WTC11 (cell line): ENCODE measurements at regions not wholly inside any gene's neighbourhood (a gene's known extent, or its start where the extent isn't known, plus 50 kb on each side); places are given as distances from the start of the nearest gene placed in this dataset.

Source experiments
- ATAC-seq: fragments of 200-7000 bp; cut with Tn5 transposase; 2 replicates; pipeline ENCODE4 v1.10.0; 2021; ENCODE audit warnings: mild to moderate bottlenecking, moderate library complexity
- CTCF ChIA-PET: fragments of 300-600 bp; sonication (Branson Sonifier 250); formaldehyde crosslinking; loops from one replicate; lab custom pipeline; 2021; ENCODE audit warnings: antibody characterized with exemption; lab: Charles Lee
- POLR2A ChIA-PET: fragments of 350-600 bp; sonication (Branson Sonifier 250); formaldehyde crosslinking; loops from one replicate; lab custom pipeline; 2021; ENCODE audit warnings: antibody characterized with exemption; lab: Charles Lee
- DNase-seq: peaks from one replicate; pipeline ENCODE4 v3.0.0; 2021; ENCODE audit warnings: low spot score
- H3K27ac Mint-ChIP-seq: 2 replicates; pipeline ENCODE4 v1.8.0; 2021; ENCODE audit warnings: mixed read lengths
- H3K27me3 Mint-ChIP-seq: 2 replicates; pipeline ENCODE4 v1.8.0; 2021; ENCODE audit warnings: low read depth, mild to moderate bottlenecking, moderate library complexity, mixed read lengths
- H3K36me3 Mint-ChIP-seq: 2 replicates; pipeline ENCODE4 v1.8.0; 2021; ENCODE audit warnings: mixed read lengths
- H3K4me1 Mint-ChIP-seq: 2 replicates; pipeline ENCODE4 v1.8.0; 2022; ENCODE audit warnings: mixed read lengths
- H3K4me3 Mint-ChIP-seq: 2 replicates; pipeline ENCODE4 v1.8.0; 2021; ENCODE audit warnings: mild to moderate bottlenecking, moderate library complexity, mixed read lengths
- H3K9me3 Mint-ChIP-seq: 2 replicates; pipeline ENCODE4 v1.8.0; 2021; ENCODE audit warnings: mixed read lengths
- AFF4 ChIP-seq: sonication (generic); formaldehyde crosslinking; IDR thresholded peaks from 2 replicates; pipeline ENCODE4 v1.8.1; 2023; ENCODE audit warnings: mild to moderate bottlenecking, missing genetic modification reagents, borderline replicate concordance
- ATF1 ChIP-seq: sonication (generic); formaldehyde crosslinking; IDR thresholded peaks from 2 replicates; pipeline ENCODE4 v1.8.1; 2023; ENCODE audit warnings: mild to moderate bottlenecking, moderate library complexity, missing genetic modification reagents
- ELF4 ChIP-seq: sonication (generic); formaldehyde crosslinking; IDR thresholded peaks from 2 replicates; pipeline ENCODE4 v1.8.1; 2022; ENCODE audit warnings: low read depth, mild to moderate bottlenecking, moderate library complexity, missing genetic modification reagents
- ETV6 ChIP-seq: sonication (generic); formaldehyde crosslinking; IDR thresholded peaks from 2 replicates; pipeline ENCODE4 v1.8.1; 2022; ENCODE audit warnings: mild to moderate bottlenecking, missing genetic modification reagents
- FOXK1 ChIP-seq: sonication (generic); formaldehyde crosslinking; IDR thresholded peaks from 2 replicates; pipeline ENCODE4 v1.8.0; 2022; ENCODE audit warnings: mild to moderate bottlenecking, moderate library complexity, missing genetic modification reagents
- FOXP1 ChIP-seq: sonication (generic); formaldehyde crosslinking; IDR thresholded peaks from 2 replicates; pipeline ENCODE4 v1.8.0; 2022; ENCODE audit warnings: missing genetic modification reagents, mild to moderate bottlenecking, moderate library complexity, borderline replicate concordance
- MAX ChIP-seq: sonication (generic); formaldehyde crosslinking; IDR thresholded peaks from 2 replicates; pipeline ENCODE4 v1.8.0; 2022; ENCODE audit warnings: mild to moderate bottlenecking, missing genetic modification reagents
- NFYB ChIP-seq: sonication (generic); formaldehyde crosslinking; conservative IDR thresholded peaks from 2 replicates; pipeline ENCODE4 v1.8.0; 2022; ENCODE audit warnings: low read depth, missing genetic modification reagents
- OVOL2 ChIP-seq: fragments of 250-450 bp; sonication (Bioruptor Pico); IDR thresholded peaks from 2 replicates; pipeline ENCODE4 v1.9.0; 2021; ENCODE audit warnings: mild to moderate bottlenecking, borderline replicate concordance
- PRRX2 ChIP-seq: fragments of 250-450 bp; sonication (Bioruptor Pico); IDR thresholded peaks from 2 replicates; pipeline ENCODE4 v1.8.0; 2021; ENCODE audit warnings: mild to moderate bottlenecking
- SP1 ChIP-seq: sonication (generic); formaldehyde crosslinking; conservative IDR thresholded peaks from 2 replicates; pipeline ENCODE4 v1.8.1; 2022; ENCODE audit warnings: missing genetic modification reagents
- TCF7 ChIP-seq: sonication (generic); formaldehyde crosslinking; IDR thresholded peaks from 2 replicates; pipeline ENCODE4 v1.8.0; 2022; ENCODE audit warnings: mild to moderate bottlenecking, low read depth, missing genetic modification reagents, moderate library complexity
- TEAD1 ChIP-seq: sonication (generic); formaldehyde crosslinking; IDR thresholded peaks from 2 replicates; pipeline ENCODE4 v1.8.0; 2022; ENCODE audit warnings: mild to moderate bottlenecking, missing genetic modification reagents
- TP53 ChIP-seq: sonication (generic); formaldehyde crosslinking; IDR thresholded peaks from 2 replicates; pipeline ENCODE4 v1.8.1; 2023; ENCODE audit warnings: mild to moderate bottlenecking, missing genetic modification reagents
- ZBTB21 ChIP-seq: sonication (generic); formaldehyde crosslinking; IDR thresholded peaks from 2 replicates; pipeline ENCODE4 v1.8.1; 2023; ENCODE audit warnings: mild to moderate bottlenecking, missing genetic modification reagents, borderline replicate concordance
- ZNF121 ChIP-seq: sonication (generic); formaldehyde crosslinking; IDR thresholded peaks from 2 replicates; pipeline ENCODE4 v1.8.0; 2023; ENCODE audit warnings: missing genetic modification reagents
- ZNF219 ChIP-seq: sonication (generic); formaldehyde crosslinking; IDR thresholded peaks from 2 replicates; pipeline ENCODE4 v1.8.0; 2023; ENCODE audit warnings: missing genetic modification reagents, mild to moderate bottlenecking, borderline replicate concordance
- ZNF317 ChIP-seq: sonication (generic); formaldehyde crosslinking; IDR thresholded peaks from 2 replicates; pipeline ENCODE4 v1.8.1; 2023; ENCODE audit warnings: low read depth, mild to moderate bottlenecking, moderate library complexity, missing genetic modification reagents, borderline replicate concordance
- ZNF396 ChIP-seq: fragments of 250-450 bp; sonication (Bioruptor Pico); IDR thresholded peaks from 2 replicates; pipeline ENCODE4 v1.8.0; 2021; ENCODE audit warnings: mild to moderate bottlenecking, moderate library complexity, borderline replicate concordance
- ZNF671 ChIP-seq: fragments of 250-450 bp; sonication (Bioruptor Pico); IDR thresholded peaks from 2 replicates; pipeline ENCODE4 v1.8.0; 2021; ENCODE audit warnings: mild to moderate bottlenecking
- TF ChIP-seq, protein P1 (sequence below): sonication (generic); formaldehyde crosslinking; IDR thresholded peaks from 2 replicates; pipeline ENCODE4 v1.8.1; 2022; ENCODE audit warnings: mild to moderate bottlenecking, moderate library complexity, missing genetic modification reagents
- TF ChIP-seq, protein P2 (sequence below): sonication (generic); formaldehyde crosslinking; IDR thresholded peaks from 2 replicates; pipeline ENCODE4 v1.8.0; 2023; ENCODE audit warnings: mild to moderate bottlenecking, missing genetic modification reagents
- TF ChIP-seq, protein P3 (sequence below): sonication (generic); formaldehyde crosslinking; conservative IDR thresholded peaks from 2 replicates; pipeline ENCODE4 v1.8.1; 2023; ENCODE audit warnings: mild to moderate bottlenecking, low read depth, missing genetic modification reagents, moderate library complexity
- TF ChIP-seq, protein P4 (sequence below): fragments of 250-450 bp; sonication (Bioruptor Pico); conservative IDR thresholded peaks from 2 replicates; pipeline ENCODE4 v1.9.0; 2021; ENCODE audit warnings: mild to moderate bottlenecking

DNA sequence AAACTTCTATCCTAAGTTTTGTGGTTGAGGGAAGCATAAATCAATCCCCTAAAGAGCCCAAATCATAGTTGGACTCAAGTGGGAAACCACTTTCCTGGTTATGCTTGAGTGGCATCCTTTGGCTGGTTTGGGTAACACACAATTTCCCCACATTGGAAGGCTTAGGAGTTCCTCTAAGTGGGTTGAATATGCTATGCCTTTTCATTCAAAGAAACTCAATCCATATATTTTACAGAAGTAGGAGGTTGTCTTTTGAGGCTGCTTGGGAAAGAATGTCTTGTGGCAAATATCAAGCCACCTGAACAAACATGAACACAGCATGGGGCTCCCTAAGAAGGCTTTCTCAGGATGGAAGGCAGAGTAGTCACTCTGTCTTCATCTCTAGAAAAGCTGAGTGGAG is 121.1 kb downstream of the SPATA31D1 start (continued):
- TF ChIP-seq ELF4 (CRISPR knock-in tag) (no peak), MAX (CRISPR knock-in tag) (no peak), FOXK1 (no peak), ZNF671 (CRISPR knock-in tag) (no peak), ATF1 (no peak), OVOL2 (CRISPR knock-in tag) (no peak)

- no peaks in the 10 kb centered on the region for H3K27me3 Mint-ChIP-seq
- no peak overlapping the region for H3K4me3 Mint-ChIP-seq
- no peaks in the 10 kb centered on the region for H3K36me3 Mint-ChIP-seq
- DNase-seq (no peak), ATAC-seq (no peak)
- no peak for TF ChIP-seq ZNF121 (CRISPR knock-in tag)
- no peak for TF ChIP-seq OVOL2 (CRISPR knock-in tag)
- no peak for TF ChIP-seq ETV6
- no peak for TF ChIP-seq NFYB (CRISPR knock-in tag)
- no peak for TF ChIP-seq AFF4 (CRISPR knock-in tag)
- TF ChIP-seq PRRX2 (CRISPR knock-in tag) = no peak
- no peak for TF ChIP-seq ZNF317 (CRISPR knock-in tag)
- TF ChIP-seq ATF1 = no peak
- no peak for TF ChIP-seq SP1 (CRISPR knock-in tag)
- no peak for TF ChIP-seq FOXP1 (CRISPR knock-in tag)
- no peak for TF ChIP-seq TP53 (CRISPR knock-in tag)
- TF ChIP-seq TEAD1 (CRISPR knock-in tag) = no peak
- TF ChIP-seq, protein P1, sequence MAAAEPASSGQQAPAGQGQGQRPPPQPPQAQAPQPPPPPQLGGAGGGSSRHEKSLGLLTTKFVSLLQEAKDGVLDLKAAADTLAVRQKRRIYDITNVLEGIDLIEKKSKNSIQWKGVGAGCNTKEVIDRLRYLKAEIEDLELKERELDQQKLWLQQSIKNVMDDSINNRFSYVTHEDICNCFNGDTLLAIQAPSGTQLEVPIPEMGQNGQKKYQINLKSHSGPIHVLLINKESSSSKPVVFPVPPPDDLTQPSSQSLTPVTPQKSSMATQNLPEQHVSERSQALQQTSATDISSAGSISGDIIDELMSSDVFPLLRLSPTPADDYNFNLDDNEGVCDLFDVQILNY (CRISPR knock-in tag) = no peak
- TF ChIP-seq TCF7 (CRISPR knock-in tag) = no peak
- TF ChIP-seq, protein P2, sequence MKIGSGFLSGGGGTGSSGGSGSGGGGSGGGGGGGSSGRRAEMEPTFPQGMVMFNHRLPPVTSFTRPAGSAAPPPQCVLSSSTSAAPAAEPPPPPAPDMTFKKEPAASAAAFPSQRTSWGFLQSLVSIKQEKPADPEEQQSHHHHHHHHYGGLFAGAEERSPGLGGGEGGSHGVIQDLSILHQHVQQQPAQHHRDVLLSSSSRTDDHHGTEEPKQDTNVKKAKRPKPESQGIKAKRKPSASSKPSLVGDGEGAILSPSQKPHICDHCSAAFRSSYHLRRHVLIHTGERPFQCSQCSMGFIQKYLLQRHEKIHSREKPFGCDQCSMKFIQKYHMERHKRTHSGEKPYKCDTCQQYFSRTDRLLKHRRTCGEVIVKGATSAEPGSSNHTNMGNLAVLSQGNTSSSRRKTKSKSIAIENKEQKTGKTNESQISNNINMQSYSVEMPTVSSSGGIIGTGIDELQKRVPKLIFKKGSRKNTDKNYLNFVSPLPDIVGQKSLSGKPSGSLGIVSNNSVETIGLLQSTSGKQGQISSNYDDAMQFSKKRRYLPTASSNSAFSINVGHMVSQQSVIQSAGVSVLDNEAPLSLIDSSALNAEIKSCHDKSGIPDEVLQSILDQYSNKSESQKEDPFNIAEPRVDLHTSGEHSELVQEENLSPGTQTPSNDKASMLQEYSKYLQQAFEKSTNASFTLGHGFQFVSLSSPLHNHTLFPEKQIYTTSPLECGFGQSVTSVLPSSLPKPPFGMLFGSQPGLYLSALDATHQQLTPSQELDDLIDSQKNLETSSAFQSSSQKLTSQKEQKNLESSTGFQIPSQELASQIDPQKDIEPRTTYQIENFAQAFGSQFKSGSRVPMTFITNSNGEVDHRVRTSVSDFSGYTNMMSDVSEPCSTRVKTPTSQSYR (CRISPR knock-in tag) = no peak
- TF ChIP-seq ZNF219 (CRISPR knock-in tag) = no peak
- no peak for TF ChIP-seq ZBTB21 (CRISPR knock-in tag)
- TF ChIP-seq, protein P3, sequence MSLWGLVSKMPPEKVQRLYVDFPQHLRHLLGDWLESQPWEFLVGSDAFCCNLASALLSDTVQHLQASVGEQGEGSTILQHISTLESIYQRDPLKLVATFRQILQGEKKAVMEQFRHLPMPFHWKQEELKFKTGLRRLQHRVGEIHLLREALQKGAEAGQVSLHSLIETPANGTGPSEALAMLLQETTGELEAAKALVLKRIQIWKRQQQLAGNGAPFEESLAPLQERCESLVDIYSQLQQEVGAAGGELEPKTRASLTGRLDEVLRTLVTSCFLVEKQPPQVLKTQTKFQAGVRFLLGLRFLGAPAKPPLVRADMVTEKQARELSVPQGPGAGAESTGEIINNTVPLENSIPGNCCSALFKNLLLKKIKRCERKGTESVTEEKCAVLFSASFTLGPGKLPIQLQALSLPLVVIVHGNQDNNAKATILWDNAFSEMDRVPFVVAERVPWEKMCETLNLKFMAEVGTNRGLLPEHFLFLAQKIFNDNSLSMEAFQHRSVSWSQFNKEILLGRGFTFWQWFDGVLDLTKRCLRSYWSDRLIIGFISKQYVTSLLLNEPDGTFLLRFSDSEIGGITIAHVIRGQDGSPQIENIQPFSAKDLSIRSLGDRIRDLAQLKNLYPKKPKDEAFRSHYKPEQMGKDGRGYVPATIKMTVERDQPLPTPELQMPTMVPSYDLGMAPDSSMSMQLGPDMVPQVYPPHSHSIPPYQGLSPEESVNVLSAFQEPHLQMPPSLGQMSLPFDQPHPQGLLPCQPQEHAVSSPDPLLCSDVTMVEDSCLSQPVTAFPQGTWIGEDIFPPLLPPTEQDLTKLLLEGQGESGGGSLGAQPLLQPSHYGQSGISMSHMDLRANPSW (CRISPR knock-in tag) = no peak
- TF ChIP-seq ZNF396 (CRISPR knock-in tag) = no peak
- TF ChIP-seq, protein P4, sequence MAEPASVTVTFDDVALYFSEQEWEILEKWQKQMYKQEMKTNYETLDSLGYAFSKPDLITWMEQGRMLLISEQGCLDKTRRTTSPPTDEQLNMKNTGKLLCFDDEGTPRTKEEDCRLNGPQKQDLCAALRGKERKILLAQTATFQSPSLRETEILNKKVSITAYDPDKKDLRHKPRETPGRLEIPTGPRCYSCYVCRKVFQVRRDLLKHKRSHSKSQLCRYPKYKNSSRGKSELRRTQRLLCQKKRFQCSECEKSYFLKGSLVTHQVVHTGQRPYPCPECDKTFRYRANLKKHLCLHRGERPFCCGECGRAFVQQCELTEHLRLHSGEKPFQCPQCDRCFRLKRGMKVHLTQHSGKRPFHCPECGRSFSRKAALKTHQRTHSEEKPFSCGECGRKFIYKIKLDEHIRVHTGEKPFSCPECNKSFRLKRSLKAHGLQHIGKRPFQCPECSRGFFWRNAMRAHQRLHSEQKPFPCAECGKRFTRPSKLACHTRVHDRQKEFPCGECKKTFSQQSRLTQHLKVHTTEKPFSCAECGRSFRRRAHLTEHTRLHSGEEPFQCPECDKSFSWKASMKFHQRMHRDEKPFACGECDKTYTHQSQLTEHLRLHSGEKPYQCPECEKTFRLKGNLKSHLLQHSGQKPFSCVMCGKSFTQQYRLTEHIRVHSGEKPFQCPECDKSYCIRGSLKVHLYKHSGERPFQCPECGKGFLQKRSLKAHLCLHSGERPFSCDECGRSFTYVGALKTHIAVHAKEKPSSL (CRISPR knock-in tag) = no peak
- peaks cover 21% of the 10 kb centered on the region for H3K4me1 Mint-ChIP-seq
- ChIA-PET POLR2A (no interaction called here), CTCF (no interaction called here)
- peaks cover 6% of the 10 kb centered on the region; the same call in 1 of the 2 replicates for H3K9me3 Mint-ChIP-seq
- H3K27ac Mint-ChIP-seq = no peak overlapping the region
Measured at GRCh38 chr9:82110881-82111280, 122.3 kb downstream of the SPATA31D1 start.
